Mesenteric fat pad (tissue), 1 donor: ENCODE measurements at regions not wholly inside any gene's neighbourhood (a gene's known extent, or its start where the extent isn't known, plus 50 kb on each side); places are given as distances from the start of the nearest gene placed in this dataset.

ENCODE experiments used
- DNase-seq: peaks from one replicate; pipeline ENCODE4 v3.0.0-alpha.2; 2020; ENCODE audit warnings: low spot score
- donor health status: DM: yes; HTN: yes; CAD: no.

DNA sequence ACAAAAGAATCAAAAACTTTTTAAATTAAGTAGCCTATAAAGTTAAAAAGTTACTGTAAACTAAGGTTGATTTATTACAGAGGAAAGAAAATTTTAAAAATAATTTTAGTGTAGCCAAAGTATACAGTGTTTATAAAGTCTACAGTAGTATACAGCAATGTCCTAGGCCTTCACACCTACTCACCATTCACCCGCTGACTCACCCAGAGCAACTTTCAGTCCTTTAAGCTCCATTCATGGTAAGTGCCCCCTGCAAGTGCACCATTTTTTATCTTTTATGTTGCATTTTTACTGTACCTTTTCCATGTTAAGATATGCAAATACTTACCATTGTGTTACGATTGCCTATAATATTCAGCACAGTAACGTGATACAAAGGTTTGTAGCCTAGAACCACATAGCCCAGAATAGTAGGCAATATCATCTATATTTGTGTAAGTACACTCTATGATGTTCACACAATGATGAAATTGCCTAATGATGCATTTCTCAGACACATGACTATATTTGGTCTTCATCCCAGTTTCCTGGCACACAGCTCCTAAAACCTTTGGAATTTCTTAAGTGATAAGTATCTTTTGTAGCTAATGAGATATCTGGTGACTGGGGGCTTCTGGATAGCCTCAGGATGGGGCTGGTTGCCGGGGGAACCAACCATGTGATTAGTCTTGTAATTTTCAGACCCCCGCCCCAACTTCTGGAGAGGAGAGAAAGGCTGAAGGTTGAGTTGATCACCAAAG lies 111.0 kb downstream of the MRPL14 start:
- DNase-seq = no peak

- DNase-seq = peak; percentile 18
Observed at GRCh38 chr6:44012078-44012493, 115.2 kb downstream of the MRPL14 start.

GRCh38 chr6:44011350-44011920 lies 115.8 kb downstream of the MRPL14 start:
- peak; percentile 28 for DNase-seq

DNA sequence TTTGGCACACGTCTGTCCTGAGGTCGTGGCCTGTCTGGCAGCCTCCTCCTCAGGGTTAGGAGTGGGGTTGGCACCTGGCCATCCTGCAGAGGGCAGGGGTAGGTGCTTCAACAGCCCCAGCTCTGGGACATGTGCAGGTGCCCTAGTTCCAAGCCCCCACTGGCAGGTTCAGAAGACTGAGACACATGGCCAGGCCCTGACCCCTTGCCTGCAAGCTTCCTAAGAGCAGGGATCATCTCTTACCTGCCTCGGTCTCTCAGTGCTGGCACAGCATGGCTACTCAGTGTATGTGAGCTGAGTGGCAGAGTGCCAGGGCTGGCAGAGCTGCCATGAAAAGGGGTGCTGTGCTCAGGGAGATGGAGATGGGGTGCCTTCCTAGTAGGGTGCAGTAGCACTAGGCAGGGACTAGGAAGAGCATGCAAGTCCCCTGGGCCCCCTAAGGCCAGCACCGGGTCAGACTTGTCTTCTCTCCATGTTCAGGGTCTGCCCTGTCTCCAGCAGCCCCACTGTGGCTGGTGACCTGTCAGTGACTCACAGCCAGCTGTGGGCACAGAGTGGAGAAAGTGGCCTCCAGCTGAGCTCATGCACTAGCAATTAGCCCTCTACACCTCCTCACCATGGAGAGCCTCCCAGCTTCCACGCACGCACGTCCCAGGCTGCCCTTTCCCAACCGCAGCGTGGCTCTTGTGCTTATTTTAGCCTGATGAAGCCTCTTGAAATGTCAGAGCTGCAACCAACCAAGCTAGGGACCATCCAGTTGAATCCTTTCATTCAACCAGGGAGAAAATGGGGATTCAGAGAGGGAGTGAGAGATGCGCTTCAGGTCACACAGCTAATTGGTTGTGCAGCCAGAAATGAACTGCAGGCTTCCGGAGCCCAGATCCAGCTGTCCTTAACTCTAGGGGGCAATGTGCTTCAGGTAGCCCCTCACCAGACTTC lies 116.6 kb downstream of the MRPL14 start:
- DNase-seq = peak; percentile 76

DNA sequence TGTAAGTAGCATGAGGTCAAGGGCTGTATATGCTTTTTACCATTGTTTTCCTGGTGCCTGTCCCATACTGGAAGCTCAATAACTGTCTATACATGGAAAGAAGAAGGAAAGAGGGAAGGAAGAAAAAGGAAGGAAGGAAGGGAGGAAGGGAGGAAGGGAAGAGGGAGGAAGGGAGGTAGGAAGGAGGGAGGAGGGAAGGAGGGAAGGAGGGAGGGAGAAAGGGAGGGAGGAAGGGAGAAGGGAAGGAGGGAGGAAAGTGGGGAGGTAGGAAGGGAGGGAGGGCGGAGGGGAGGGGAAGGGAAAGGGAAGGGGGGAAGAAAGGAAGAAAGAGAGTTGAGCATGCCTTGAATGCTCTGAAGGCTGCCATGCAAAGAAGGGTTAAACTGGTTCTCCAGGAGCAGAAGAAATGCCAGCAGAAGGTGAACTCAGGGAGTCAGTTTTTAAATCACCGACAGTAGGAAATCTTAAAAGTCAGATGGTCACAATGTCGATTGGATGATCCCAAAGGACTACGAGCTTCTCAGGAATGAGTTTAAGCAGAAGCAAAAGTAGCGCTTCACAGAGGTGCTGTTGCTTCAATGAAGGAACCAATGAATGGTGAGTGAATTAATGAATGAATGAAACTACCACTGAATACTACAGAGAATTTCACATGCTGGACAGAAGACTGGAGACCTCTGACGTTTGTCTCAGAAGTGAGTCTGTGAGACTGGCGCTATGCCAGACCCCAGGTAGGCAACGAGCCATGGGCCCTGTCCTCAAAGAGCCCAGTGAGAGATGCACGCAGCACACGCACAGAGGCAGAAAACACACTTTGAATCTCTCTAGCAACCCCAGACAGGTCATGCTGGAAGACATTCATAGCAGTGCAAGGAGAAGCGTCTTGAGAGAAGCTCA lies 117.6 kb downstream of the MRPL14 start:
- DNase-seq = peak; percentile 51

- peak; percentile 71 for DNase-seq
Observed at GRCh38 chr6:44008821-44009370, 118.4 kb downstream of the MRPL14 start.

DNA sequence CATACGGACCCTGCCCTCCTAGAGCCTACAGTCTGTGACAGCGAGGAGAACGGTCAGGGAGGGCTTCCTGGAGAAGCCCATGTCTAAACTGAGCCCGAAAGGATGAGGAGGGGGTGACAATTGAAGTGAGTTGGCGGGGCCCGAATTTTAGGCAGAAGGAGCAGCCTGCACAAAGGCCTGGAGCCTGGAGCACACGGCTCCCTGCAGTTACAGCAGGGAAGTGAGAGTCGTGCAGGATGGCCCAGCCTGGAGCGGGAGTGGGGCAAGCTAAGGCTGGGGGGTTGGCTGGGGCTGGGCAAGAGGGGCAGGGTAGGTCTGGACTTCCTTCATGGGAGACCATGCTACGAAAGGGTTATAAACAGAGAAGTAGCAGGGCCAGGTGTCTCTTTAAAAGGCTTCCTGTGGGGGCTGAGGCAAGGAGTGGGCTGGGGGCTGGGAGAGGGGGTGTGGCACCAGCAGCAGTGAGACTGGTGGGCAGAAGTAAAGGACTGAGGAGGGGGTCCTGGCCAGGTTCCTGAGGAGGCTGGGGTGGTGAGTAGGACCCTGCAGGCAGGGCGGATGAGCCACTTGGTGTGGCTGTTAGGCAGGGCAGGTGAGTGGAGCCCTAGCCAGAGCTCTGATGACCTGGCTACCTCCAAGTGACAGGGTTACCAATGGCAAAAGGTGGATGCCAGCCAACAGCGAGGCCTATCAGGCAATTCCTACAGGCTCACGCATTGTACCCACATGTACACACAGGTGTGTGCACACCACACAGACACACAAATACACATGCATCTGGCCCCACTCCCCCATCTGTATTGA lies 119.2 kb downstream of the MRPL14 start:
- peak; percentile 62 for DNase-seq

GRCh38 chr6:44006872-44007303 lies 120.4 kb downstream of the MRPL14 start:
- no peak for DNase-seq

- no peak for DNase-seq
Observed at GRCh38 chr6:44006123-44006871, 121.0 kb downstream of the MRPL14 start.

DNA sequence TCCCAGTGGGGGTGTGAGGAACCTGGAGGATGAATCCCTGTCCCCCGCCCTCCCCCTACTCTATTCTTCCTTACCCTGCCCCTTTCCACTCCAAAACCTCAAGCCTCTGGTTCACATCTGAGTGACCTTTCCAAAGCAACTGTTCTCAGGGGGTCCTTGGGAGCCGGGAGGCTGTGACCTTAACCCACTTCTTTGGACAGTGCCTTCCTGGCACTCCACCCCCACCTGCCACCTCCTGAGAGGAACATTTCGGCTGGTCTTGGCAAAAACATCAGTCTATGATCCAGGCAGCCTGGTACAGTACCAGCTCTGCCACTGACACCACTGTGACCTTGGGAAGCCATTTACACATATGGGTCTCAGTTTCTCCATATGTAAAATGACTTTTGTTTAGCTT lies 121.7 kb downstream of the MRPL14 start:
- DNase-seq = no peak

DNA sequence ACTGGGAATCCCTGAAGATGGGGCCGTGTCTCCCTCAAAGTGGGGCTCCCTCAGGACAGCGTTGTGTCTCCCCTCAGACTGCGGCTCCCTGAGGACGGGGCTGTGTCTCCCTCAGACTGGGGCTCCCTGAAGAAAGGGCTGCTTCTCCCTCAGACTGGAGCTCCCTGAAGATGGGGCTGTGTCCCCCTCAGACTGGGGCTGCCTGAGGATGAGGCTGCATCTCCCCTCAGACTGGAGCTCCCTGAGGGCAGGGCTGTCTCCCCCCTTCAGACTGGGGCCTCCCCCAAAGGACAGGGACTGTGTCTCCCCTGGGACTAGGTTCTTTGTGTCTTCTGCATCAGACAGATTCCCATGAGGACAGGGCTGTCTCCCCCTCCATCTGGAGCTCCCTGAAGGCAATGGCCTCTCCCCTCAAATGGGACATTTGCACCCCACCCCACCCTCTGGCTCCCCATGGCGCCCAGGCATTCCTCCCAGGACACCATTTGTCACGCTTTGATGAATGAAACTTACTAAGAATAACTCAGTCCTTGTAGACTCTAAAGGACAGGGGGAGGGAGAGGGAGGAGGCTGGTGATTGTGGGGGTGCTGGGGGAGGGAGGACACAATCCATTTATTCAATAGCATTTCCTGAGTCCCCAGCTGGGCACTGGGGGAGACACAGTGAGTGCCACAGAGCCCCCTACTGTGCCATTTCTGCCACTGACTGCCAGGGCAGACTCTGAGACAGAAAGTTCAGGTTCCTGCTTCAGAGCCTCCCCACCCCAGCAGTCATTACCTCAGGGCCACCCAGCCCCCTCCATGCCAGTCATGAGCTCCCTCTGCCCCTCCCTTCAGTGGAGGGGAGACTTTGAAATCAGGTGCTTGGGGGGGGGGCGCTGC lies 122.4 kb downstream of the MRPL14 start:
- no peak for DNase-seq

DNA sequence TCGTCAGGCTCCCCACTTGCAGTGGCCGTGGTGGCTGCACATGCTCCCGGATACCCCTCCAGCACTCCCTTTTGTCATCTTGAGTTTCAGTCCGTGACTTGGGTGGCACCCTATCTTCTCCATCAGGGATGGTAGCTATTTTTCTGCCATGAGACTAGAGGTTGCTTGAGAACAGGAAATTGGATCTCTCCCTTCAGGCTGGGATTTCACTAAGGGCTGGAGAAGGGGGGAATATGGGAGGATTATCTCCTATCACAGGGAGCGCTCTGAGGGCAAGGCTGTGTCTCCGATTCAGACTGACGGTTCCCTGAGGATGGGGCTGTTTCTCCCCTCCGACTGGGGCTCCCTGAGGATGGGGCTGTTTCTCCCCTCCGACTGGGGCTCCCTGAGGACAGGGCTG lies 123.1 kb downstream of the MRPL14 start:
- no peak for DNase-seq

DNA sequence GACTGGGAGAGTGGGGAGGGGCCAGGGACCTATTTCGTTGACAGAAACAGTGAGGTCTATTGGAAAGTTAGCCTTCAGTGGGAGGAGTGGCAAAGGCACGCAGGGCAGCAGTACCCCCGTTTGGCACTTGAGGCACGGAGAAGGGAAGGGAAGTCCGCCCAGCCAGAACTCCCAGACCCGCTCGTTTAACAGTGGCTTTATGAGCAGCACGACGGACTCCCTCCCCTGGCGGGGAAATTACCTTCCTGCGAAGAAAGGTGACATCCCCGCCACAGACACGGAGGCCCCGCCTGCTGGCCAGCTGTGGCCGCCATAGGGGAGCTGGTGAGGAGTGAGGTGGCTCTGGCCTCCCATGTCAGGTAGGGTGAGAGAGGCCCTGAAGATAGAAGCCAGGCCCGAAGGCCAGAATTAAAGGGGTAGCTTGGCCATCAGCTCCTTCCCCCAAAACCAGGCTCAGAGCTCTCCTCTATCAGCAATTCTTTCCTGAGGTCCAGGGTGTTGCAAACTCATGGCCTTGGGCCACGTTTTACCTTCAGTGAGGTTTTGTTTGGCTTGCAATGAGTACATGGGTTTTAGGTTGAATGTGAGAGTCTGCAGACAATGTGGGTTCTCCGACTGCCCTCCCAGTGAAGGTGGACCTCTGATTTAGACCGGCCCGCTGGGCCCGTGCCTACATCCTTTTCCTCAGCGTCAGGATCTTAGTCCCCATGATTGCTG lies 123.7 kb downstream of the MRPL14 start:
- no peak for DNase-seq

- no peak for DNase-seq
Observed at GRCh38 chr6:44002593-44003344, 124.5 kb downstream of the MRPL14 start.

DNA sequence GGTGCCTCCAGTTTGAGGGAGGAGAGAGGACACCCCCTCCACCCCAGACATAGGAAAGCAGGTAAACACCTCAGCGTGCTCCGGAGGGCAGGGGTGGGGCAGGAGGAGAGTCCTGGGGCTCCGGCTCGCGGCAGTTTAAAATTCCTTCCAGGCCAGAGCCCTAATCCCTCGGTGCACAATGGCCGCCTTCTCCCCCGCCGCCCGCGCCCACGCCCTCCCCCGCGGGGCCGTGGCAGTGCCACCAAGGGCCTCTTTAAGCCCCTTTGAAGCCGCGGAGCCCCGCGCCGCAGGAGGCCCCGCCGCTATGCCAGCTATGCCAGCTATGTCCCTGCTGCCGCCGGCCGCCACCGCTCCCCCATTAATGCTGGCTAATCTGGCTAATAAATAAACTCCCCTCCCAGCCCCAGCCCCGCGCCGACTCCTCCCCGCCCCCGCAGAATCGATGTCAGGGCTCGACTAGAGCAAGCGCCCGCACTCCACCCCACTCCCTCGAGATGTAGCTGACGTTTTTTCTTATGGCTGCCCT lies 125.1 kb downstream of the MRPL14 start:
- DNase-seq = no peak

GRCh38 chr6:44001318-44002066 lies 125.8 kb downstream of the MRPL14 start:
- no peak for DNase-seq
